GM18861 (cell line): ENCODE measurements at regions not wholly inside any gene's neighbourhood (a gene's known extent, or its start where the extent isn't known, plus 50 kb on each side); places are given as distances from the start of the nearest gene placed in this dataset.
"Not testable (repeated sequence)": the region's sequence is repeated elsewhere in the genome, so short reads cannot be mapped to it uniquely, and the experiment has no call there.

Experiments used
- ATAC-seq: cut with Tn5 transposase; IDR thresholded peaks from one replicate; pipeline ENCODE4 v1.9.1; 2021; ENCODE audit not compliant: unreplicated experiment

DNA sequence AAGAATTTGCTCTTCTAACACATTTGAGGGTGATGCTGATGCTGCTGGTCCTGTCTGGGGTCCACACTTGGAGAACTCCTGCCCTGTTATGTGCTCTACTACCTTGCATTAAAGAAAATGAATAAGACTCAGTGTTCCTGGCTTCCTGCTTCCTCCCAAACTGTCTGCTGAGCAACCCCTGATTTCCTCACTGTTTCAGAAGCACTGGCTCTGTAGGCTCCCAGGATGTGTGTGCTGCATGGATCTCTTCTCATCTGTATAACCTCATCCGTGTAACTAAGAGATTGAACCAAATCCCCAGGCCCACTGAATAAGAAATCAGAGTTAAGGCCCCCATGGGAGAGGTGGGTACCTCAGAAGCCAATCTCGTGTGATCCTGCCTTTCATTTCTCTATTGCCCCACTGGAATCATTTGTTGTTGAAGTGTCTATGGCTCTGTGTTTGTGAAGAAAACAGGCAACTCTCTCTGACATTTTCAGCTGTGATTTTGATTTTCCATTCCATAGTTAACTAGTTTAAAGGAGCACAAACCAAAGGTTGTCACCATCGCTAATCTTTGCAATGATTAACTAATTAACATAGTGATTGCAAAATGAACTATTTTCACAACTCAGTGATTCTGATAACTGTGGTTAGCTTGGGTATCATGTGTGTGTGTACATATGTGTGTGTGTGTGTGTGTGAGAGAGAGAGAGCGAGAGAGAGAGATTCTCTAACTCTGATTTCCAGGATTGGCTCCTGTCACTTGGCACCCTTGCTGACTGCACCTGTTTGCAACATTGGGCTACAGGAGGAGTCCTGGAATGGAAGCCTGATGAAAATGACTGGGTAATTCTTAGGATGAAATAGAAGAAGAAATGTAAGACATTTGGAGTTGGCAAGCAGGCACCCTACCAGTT lies 196.2 kb downstream of the SLC38A4 start:
- no peak for ATAC-seq

DNA sequence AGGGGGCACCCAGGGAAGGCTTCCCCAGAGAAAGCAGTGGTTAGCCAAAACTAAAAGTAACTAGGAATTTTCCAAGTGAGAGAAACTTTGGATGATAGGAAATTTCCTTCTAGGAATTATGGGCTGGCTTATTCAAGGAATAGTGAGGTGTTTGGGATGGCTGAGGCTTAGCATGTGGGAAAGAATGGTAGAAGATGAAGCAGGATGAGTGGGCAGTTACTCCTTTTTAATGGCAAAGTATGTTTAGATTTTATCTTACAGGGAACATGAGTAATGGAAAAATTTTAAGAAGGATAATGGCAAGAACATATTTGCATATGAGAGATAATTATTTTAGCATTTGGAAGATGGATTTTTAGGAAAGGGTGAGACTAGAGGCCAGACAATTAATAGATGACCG lies 197.6 kb downstream of the SLC38A4 start:
- ATAC-seq, result no peak

DNA sequence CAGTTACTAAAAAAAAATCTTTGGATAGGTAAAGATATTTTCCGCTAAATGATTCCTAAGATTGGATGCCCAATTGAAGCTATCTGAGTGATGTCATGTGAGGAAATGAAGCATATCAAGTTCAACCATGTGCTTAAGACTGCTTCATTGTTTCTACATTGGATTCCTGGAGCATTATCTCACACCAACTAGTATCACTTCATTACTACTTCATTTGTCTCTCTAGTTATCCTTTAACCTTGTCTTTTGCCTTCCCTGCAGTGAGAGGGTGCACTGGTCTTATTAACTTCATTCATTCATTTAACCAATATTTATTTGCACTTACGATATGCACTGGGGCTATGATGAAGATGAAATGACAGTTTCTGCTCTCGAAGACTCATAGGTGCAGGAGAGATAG lies 198.1 kb downstream of the SLC38A4 start:
- no peak for ATAC-seq

DNA sequence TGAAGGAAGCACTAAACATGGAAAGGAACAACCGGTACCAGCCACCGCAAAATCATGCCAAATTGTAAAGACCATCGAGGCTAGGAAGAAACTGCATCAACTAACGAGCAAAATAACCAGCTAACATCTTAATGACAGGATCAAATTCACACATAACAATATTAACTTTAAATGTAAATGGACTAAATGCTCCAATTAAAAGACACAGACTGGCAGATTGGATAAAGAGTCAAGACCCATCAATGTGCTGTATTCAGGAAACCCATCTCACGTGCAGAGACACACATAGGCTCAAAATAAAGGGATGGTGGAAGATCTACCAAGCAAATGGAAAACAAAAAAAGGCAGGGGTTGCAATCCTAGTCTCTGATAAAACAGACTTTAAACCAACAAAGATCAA lies 206.3 kb downstream of the SLC38A4 start:
- ATAC-seq, result not testable (repeated sequence)

DNA sequence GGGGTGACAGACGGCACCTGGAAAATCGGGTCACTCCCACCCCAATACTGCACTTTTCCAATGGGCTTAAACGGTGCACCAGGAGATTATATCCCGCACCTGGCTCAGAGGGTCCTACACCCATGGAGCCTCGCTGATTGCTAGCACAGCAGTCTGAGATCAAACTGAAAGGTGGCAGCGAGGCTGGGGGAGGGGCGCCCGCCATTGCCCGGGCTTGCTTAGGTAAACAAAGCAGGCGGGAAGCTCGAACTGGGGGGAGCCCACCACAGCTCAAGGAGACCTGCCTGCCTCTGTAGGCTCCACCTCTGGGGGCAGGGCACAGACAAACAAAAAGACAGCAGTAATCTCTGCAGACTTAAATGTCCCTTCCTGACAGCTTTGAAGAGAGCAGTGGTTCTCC lies 208.1 kb downstream of the SLC38A4 start:
- ATAC-seq, result not testable (repeated sequence)

DNA sequence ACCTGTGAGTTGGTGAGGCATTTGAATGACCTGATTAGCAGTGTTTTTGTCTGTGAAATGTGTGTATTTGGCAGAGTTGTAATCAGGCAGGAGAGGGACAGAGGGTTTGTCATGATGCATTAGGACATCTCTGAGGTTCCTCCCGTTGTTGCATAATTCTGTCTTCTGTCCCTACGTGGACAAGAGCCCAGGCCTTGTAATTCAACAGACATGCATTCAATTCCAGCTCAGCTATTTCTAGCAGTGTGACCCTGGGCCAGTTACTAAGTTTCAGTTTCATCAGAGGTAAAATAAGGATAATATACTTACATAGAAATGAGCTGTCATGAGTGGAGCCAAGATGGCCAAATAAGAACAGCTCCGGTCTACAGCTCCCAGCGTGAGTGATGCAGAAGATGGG lies 208.6 kb downstream of the SLC38A4 start:
- no peak for ATAC-seq

DNA sequence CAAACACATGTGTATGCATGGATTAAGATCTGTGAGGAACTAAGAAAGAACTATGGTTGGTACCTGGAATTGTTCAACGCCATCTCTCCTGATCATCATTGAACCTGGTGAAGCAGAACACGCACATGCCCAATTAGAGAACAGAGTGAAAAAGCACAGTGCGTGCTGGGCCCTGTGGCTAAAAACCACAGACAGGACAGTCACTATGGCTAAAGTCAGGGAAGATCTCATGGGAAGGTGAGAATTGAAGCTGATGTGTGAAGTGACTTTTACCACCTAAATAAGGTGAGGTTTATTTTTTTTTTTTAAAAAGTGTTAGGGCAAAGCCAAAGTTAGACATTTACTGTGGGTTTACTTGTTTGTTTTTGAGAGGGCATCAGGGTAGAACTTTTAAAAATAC lies 215.0 kb downstream of the SLC38A4 start:
- no peak for ATAC-seq

DNA sequence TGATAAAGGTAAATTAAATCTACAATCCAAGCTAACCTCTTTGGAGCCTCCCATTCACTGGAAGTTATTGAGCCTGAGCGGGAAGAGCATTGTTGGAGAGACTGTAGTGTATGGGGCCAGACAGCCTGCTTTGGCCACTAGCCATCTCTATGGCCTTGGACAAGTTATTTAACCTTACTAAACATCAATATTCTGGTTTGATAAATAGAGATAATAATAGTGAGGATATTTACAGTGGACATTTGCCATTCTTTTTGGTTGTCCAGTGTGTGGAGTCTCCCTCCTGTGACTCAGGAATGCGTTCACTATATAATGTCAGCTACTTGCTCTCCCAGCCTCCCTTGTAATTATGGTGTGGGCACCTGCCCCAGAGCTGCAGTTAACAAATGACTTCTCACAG lies 216.1 kb downstream of the SLC38A4 start:
- no peak for ATAC-seq

DNA sequence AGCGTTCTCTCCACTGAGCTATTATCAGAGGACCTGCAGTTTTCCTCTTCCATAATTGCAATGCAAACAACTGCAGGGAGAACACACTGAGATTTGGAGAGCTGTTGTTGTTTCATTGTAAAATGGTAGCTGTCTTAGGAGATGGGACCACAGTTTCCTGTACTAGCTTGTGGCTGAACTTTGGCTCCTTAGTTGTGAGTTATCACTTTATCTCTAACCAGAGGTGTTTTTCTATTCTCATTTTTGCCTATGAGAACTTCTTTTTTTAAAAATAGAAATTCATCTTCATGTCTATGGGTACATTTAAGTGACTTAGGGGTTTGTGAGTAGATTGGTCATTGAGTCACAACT lies 216.5 kb downstream of the SLC38A4 start:
- ATAC-seq, result peak; percentile 51

DNA sequence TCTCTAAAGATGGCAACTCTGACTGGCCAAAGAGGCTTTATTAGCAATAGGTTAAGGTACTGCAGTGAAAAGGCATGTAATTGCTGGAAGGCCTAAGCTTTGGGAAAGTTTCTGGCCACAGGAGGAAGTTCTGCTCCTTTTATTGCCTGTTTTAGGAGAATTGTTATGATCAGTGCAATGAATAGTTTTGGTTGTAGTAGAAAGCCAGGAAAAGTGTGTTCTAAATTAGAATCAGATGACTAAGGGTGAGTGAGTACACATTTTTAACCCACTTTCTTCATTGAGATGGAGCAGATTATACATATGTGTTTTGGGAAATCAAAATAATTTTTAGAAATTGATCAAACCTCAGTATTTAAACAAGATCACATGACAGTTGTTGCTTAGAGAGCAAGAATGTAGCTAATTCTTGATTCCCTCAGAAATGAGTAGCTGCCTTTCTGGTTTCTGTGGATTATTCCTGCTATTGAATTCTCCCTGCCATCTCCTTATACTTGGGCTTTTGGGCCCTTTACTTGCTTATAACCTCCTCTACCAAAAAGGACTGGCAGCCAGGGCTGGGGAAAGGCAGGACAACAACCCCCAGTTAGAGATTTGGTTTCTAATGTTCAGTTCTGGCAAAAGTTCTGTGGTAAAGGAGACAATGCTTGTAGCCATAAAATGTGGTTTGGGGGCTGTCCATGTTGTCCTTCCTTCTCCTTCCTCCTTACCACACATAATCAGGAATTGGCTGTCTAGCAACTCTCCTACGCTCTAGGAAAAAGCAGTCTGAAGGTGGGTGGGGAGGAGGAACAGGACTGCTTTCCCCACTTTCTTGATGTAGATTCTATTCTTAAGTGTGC lies 217.1 kb downstream of the SLC38A4 start:
- ATAC-seq, result no peak

DNA sequence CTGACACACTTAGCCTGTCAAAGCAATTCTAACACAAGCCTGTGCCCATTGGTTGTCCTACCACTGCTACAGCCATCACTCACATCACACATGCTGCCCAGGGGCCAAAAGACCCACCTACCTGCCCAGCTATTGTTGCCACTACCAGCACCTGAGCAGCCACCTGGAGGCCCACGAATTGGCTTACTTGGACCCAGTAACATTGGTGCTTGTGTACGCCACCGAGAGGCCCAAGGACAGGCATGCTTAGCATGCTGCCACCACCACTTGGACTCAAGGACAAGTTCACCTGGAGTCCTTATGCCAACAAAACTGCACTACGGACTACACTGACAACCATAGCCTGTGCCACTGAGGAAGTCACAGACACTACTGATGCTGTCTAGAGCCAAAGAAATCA lies 221.1 kb downstream of the SLC38A4 start:
- no peak for ATAC-seq

DNA sequence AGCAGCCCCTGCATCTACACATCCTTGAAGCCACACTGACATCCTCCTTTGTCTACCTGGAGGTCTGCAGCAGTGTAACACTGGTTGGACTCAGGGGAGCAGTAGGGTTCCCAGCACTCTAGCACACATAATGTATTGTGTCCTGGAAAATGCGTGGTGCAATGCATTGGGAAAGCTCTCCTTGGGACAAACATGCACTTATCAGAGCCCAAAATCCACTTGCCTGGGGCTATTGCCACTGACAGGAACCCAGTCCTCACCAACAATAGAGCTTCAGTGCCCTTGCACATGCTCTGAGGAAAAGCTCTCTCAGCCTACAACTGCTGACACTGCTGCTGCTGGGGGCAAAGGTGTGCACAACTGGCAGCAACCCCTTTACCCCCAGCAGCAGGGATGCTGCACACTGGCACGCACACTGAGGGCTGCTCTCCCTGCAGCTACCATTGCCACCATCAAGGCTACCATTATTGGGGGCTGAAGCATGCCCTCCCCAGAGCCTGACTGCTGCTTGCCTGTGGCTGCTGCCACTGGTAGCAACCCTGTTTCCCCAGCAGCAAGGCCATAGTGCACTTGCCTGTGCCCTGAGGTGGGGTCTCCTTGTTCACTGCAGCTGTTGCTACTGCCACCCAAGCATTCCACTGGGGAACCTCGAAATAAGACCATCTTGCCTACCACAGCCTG lies 221.9 kb downstream of the SLC38A4 start:
- ATAC-seq, result no peak

DNA sequence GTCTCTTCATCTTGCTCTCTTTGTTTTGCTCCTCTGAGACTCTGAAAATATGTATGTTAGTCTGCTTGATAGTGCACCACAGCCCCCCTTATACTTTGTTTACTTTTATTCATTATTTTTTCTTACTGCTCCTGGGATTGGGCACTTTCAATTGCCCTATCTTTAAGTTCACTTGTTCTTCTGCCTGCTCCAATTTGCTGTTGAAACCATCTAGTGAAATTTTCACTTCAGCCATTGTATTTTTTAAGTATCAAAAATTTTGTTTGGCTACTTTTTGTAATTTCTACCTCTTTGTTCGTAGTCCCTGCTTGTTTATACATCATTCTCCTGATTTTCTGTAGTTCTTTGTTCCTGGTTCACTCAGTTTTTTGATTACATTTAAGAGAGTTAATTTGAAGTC lies 223.3 kb downstream of the SLC38A4 start:
- ATAC-seq, result no peak

DNA sequence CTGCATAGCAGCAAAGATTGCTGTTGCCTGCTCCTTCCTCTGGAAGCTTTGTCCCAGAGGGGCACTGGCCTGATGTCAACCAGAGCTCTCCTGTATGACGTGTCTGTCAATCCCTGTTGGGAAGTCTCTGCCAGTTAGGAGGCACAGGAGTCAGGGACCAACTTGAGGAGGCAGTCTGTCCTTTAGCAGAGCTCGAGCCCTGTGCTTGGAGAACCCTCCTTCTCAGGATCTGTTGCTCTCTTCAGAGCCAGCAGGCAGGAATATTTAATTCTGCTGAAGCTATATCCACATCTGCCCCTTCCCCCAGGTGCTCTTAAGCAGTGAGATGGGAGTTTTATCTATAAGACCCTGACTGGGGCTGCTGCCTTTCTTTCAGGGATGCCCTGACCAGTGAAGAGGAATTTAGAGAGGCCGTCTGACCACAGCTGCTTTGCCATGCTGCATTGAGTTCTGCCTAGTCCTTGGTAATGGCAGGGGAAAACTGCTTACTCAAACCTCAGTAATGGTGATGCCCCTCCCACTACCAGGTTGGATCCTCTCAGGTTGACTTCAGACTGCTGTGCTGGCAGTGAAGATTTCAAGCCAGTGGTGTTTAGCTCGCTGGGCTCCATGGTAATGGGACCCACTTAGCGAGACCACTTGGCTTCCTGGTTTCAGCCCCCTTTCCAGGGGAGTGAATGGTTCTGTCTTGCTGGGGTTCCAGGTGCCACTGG lies 218.6 kb upstream of the SLC38A2 start:
- ATAC-seq, result no peak

DNA sequence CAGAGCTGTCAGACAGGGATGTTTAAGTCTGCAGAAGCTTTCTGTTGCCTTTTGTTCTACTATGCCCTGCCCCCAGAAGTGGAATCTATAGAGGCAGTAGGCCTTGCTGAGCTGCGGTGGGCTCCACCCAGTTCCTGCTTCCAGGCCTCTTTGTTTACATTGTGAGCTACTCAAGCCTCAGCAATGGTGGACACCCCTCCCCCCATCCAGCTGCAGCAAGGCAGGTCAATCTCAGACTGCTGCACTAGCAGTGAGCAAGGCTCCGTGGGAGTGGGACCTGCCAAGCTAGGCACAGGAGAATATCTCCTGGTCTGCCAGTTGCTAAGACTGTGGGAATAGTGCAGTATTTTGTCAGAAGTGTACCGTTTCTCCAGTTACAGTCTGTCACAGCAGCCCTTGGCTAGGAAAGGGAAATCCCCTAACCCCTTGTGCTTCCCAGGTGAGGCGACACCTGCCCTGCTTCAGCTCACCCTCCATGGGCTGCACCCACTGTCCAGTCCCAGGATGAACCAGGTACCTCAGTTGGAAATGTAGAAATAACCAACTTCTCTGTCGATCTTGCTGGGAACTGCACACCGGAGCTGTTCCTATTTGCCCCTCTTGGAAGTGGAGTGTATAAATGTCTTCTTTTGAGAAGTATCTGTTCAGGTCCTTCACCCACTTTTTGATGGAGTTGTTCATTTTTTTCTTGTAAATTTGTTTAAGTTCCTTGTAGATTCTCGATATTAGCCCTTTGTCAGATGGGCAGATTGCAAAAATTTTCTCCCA lies 213.5 kb upstream of the SLC38A2 start:
- no peak for ATAC-seq

DNA sequence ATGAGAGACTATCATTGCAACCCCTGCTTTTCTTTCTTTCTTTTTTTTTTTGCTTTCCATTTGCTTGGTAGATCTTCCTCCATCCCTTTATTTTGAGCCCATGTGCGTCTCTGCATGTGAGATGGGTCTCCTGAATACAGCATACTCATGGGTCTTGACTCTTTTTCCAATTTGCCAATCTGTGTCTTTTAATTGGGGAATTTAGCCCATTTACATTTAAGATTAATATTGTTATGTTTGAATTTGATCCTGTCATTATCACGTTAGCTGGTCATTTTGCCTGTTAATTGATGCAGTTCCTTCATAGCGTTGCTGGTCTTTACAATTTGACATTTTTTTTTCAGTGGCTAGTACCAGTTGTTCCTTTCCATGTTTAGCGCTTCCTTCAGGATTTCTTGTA lies 211.5 kb upstream of the SLC38A2 start:
- not testable (repeated sequence) for ATAC-seq

DNA sequence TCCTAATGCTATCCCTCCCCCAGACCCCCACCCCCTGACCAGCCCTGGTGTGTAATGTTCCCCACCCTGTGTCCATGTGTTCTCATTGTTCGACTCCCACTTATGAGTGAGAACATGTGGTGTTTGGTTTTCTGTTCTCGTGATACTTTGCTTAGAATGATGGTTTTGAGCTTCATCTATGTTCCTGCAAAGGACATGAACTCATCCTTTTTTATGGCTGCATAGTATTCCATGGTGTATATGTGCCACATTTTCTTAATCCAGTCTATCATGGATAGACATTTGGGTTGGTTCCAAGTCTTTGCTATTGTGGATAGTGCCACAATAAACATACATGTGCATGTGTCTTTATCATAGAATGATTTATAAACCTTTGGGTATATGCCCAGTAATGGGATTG lies 209.4 kb upstream of the SLC38A2 start:
- not testable (repeated sequence) for ATAC-seq

DNA sequence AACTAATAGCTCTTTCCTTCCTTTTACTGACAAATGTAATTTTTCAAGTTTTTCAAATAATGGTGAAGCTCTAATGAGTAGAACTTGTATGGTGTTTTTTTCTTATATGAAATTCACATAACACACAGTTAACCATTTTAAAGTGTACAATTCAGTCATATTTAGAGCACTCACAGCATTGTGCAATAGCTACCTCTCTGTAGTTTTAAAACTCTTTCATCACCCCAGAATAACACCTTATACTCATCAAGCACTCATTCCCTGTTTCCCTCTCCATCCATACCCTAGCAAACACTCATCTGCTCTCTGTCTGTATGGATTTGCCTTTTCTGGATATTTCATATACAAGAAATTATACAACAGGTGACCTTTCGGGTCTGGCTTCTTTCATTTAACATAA lies 207.9 kb upstream of the SLC38A2 start:
- no peak for ATAC-seq

DNA sequence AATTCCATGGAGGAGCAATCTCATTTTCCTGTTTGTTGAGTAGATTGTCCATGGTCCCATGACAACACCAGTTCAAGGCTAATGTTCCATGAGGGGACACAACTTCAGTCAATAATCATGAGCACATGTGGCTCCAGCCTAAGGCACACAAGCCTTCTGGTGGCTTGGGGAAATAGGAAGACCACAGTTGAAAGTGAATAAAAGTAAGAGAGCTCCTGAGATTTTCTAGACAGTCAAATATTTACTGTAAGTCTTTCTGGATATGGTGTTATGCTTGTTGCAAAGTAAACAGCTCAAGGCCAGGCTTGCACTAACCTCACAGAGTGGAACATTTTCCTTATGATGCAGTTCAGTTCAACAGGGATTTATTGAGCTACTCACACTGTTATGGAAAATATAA lies 206.9 kb upstream of the SLC38A2 start:
- ATAC-seq, result no peak
